ENCODE measurements at regions not wholly inside any gene's neighbourhood (a gene's known extent, or its start where the extent isn't known, plus 50 kb on each side); places are given as distances from the start of the nearest gene placed in this dataset.
A peak's percentile ranks its signal among the peaks of the same experiment; 100 is the strongest.

DNA sequence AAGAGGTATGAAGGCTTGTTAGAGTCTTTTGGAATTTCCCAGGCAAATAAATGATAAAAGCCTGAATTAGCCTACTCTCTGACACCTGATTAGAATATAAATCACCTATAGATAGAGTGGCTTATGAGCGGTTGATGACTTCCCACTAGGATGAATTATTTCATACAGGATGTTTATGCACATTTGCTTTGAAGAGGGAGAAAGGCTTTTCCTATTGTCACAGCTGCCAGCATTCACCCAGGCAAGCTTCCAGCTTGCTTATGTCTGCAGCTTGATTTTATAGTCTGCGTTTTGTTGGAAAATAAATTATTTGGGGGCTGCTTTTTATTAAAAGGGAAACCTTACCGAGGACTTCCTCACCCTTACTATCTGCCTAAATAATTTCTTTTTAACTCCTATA is 51.3 kb upstream of the EIF2S2 start:
- no peak for DNase-seq (ENCODE audit: low spot score)

DNA sequence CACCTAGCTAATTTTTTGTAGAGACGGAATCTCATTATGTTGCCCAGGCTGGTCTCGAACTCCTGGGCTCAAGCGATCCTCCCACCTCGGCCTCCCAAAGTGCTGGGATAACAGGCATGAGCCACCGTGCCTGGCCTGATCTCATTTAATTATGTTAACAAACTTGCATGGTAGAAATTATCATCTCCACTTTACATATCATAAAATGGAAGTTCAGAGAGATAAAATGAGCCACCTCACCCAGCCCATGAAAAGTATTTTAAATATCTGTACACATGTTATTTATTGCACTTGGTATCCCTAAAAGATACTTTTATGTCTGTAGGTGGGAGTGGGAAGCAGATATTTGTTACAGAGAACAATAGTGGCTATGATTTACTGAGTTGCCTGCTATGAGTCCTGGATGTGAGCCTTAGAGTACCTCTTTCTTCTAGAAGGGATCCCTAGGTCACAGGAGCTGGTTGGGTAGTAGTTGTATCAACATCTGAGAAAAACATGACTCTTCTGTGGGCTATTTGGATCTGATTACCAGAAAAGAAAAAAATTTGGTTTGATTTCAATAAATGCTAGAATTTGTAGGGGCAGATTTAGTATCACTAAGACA is 52.4 kb upstream of the EIF2S2 start:
- DNase-seq (ENCODE audit: low spot score), result no peak

DNA sequence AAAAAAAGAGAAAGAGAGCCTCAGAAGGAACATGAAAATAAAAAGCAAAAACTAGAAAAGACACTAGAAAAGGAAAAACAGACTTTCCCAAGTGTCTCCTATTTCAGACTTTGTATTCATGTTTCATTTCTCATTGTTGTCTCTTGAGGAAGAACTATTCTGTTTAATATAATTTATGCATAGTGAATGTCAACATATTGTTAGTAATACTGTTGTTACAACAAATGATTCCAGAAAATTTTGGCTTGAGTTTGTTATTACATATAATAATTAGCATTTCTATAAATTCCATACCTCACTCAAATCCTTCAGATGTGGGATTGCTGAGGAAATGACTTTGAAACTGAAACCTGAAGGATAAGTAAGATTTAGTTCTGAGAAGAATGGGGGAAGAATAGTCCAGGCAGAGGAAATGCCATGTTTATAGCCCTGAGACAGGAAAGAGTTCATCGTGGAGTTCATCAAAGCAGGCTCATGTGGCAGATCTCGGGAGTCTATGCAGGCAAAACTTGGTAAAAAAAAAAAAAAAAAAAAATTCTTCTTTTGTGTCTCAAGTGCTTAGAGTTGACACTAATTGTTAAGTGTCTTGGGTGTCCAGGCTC is 53.1 kb upstream of the EIF2S2 start:
- DNase-seq (ENCODE audit: low spot score), result no peak

DNA sequence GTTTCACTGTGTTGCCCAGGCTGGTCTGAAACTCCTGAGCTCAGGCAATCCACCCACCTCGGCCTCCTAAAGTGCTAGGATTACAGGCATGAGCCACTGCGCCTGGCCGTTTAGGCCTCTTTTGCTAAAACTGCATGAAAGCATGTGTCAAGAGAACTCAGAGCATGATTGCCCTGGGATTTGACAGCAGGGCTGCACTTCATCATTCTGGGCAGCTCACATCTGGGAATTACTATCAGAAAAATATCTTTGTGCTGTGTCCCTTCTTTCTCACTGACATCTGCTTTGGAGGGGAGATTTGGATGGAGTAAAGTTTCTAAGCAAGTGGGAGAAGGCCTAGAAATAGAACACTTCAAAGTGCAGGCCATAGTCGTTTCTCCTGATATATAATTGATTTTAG is 59.6 kb upstream of the EIF2S2 start:
- DNase-seq (ENCODE audit: low spot score), result no peak

DNA sequence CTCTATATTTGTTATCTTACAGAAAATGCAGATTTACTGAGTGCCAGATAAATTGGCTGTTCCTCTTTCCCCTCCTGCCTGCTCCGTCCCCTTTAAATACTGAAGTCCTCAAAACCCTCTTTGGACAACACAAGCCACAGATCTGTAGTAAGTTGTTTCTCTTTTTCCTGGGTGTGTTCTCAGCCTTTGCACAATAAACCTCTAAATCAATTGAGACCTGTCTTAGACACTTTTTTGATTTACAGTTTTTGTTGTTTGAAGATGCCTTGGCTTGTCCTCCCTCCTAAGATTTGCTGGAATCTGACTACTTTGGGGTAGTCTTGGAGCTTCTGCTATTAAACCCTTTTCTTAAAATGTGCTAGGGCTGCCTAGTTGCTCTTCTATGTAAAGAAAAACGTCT is 60.9 kb upstream of the EIF2S2 start:
- DNase-seq (ENCODE audit: low spot score), result no peak

DNA sequence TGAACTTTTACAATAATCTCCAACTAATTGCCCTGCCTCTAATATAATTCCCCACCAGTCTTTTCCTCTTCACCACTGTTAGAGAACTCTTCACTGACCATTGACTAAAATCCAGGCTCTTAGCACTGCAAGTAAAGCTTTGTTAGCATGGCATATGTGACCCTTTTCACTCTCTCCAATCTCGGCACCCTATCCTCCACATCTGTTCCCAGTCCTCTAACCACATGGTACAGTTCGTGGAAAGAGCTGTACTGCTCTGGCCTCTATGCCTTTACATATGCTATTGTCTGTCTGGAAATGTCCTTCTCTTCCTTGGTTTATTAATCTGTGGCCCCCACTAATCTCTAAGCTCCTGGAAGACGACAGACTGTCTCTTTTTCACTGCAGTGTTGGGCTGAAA is 63.0 kb upstream of the EIF2S2 start:
- DNase-seq (ENCODE audit: low spot score), result no peak

DNA sequence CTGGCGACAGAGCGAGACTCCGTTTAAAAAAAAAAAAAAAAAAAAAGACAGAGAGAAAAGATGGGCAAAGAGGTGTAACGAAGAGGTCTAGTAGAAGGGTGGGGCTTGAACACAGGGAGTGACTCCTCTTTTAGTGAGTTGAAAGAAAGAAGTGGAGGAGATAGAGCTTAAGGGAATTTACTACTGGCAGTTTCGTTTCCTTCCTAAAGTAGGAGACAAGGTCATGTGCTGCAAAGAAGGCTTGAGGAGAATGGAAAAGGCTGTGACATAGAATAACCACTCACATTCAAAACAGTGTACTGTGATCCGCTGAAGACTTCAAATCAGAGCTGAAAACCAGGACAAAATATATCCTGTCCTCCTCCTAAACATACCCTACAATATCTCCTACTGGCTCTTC is 63.8 kb upstream of the EIF2S2 start:
- no peak for DNase-seq (ENCODE audit: low spot score)

DNA sequence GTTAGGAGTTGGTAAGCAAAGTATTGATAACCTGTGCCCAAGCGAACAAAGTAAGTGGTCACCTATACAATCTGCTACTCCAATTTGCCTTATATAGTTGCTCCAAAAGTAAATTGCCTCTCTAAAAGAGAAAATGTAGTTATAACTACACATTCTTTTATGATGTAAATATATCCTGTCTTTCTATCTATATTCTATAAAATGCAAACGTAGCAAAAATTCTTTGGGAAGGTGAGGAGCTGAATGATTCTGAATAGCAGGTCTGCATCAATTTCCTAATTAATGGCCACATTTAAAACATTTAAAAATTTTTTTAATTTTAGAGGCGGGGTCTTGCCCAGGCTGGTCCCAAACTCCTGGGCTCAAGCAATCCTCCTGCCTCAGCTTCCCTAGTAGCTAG is 64.2 kb upstream of the ASIP start:
- DNase-seq (ENCODE audit: low spot score), result no peak

DNA sequence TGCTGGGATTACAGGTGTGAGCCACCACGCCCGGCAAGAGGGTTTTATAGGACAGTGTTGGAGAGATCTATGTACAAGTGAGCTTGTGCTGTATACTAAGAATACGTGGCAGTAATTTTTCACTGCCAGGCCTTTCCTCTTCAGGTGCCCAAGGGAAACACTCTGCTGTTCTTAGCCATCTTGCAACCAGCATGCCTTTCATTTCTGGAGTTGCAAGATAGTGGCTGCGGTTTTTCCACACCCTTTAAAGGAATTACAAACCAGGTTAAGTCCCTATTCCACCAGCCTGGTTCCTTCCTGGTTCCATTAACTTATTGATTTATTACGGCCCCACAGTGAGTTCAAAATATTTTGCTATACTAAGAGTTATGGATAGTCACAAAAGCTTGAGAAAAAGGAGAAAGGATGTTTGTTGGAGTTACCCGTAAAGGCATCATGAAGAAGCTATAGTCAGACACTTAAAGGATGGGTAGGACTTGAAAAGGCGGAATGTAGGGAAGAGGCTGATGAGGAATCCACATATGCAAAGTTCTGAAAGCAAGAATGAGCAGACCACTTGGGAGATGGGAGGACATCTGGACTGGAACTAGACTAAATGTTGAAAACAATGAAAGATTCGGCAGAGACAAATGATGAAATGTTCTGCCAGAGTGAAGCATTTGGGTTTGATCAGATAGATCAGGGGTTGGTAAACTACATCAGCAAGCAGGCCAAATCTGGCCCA is 61.4 kb upstream of the ASIP start:
- DNase-seq (ENCODE audit: low spot score), result no peak

DNA sequence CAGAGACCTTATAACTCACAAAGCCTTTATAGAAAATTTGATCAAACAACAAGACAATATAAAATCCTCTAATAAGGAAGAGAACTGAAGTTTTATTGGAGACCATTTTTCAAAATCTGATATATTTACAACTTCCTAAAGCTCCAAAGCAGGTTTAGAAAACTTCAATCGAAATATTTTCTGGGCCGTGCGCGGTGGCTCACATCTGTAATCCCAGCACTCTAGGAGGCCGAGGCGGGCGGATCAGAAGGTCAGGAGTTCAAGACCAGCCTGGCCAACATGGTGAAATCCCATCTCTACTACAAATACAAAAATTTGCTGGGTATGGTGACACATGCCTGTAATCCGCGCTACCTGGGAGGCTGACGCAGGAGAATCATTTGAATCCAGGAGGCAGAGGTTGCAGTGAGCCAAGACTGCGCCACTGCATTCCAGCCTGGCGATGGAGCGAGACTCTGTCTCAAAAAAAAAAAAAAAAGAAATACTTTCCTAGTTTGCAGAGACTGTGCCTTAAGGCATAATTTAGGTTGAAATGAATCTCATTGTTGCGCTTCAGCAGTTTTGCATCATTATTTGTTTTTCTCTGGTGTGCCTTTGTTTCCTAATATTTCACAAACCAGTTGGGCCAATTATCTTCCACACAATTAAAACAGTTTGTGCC is 60.6 kb upstream of the ASIP start:
- DNase-seq (ENCODE audit: low spot score), result no peak

DNA sequence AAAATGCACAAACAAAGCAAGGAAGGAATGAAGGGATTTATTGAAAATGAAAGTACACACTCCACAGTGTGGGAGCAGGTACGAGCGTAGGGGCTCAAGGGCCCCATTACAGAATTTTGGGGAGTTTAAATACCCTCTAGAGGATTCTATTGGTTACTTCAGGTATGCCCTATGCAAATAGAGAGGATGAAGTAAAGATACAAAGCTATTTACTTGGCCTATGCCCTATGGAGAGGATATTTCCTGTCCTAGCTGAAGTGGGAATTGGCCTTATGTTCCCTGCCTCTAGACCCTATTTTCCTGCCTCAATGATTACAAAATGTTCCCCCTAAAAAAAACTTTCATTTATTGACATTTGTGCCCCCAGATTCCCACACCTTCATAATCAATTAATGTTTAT is 59.7 kb upstream of the ASIP start:
- no peak for DNase-seq (ENCODE audit: low spot score)

DNA sequence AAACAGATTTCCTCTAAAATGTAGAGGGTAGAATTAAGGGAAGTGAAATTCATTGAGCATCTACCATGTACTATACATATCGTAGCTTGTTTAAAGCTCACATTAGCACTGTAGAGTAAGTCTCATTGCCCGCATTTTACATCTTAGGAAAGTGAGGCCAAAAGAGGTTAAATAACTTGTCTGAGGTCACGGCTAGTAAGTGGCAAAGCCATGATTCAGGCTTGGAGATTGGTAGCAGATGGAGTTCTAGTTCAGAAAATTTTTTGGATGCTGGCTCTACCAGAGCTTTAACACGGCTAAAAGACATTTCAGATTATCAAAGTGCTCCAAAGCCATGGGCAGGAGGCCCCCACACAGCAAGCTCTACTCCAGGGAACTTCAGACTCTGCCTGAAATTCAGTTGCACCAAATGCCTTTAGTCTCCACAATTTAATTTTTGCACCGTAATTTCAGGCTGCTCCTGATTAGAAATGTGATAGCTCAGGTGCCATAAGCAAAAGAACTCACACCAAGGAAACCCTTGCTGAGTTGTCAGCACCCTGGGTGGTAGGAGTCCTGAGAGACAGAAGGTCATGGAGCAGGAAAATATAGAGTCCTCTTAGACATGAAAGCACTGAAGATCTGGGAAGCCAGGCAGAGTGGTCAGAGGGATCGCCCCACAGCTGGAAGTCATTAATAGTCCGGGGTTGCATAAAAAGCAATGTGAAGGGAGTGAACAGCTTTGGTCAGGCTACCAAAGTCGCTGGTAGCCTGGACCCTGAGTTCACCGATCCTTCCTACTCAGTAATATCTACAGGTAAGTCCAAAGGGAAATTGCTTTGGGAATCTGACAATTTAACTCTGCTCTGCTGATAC is 55.2 kb upstream of the ASIP start:
- DNase-seq (ENCODE audit: low spot score), result no peak

DNA sequence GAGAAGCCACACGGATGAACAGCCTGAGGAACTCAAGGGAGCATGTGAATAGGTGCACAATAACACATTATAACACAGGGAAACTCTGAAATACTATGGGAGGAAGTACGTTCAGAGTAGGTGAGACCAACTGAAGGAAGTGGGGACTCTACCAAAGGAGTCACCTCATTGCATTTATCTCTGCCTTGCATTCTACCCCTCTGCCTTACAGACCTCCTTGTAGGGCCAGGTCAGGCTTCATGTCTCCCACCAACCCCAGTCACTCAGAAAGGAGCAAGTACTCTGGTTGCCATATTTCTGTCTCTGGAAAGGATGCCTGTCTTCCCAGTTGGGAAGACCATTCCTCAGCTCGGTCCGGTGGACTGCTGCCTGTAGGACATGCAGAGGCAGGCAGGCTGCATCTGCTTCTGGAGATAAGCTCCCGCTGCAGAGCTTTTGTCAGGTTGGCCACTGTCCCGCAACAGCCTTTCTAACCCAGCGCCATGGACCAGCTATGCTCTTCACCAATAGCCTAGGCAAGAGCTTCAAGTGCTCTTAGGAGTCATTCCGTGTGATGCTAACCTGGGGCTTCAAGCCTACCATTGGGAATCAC is 51.6 kb upstream of the ASIP start:
- DNase-seq (ENCODE audit: low spot score), result no peak

DNA sequence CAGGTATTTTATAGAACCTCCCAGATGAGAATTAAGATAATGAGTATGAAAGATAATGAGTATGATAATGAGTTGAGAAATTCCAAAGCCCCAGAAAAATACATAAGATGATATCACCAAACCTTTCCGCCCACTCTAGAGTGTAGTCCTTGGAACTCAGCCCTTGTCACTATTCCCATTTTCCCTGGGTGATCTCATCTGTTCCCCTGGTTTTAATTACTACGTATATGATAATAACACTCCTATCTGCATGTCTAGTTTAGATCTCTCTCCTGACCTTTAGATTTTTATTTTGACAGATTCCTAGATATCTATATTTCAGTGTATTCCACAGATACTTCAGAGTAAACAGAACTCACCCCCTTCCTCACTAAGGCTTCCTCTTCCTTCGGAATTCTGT is 51.0 kb upstream of the ASIP start:
- no peak for DNase-seq (ENCODE audit: low spot score)

DNA sequence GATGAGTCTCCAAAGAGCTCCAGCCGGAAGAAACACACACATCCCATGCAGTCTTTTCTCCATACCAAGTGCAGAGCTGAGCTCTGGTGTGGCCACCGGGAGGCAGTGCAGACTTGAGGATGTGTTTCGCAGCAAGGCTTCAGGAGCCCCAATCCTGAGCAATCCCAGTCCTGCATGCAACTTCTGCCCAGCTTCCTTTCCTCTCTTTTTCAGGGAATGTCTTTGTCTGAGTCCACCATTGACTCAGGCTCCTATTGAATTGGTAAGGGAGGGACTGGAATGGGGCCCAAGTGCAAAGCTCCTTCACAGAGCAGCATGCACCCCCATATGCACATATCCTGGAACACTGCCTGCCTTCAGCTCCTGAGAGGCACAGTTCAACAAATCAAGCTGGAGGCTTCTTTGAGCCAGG is 50.5 kb upstream of the ASIP start:
- peak; percentile 12 for DNase-seq (ENCODE audit: low spot score)

Data from CD4-positive, alpha-beta T cell treated with Interleukin-6 at 100 ng/mL for 8 hours (primary cell).